NT2/D1 (cell line): ENCODE measurements at regions not wholly inside any gene's neighbourhood (a gene's known extent, or its start where the extent isn't known, plus 50 kb on each side); places are given as distances from the start of the nearest gene placed in this dataset.

ENCODE experiments used
- DNase-seq: peaks from one replicate; pipeline ENCODE4 v3.0.0-alpha.2; 2011; ENCODE audit warnings: low read depth, low spot score
- H3K27me3 ChIP-seq: 2 replicates; pipeline ENCODE4 v1.6.0; 2011; ENCODE audit warnings: mild to moderate bottlenecking; ENCODE audit not compliant: insufficient read length, insufficient read depth
- H3K36me3 ChIP-seq: 2 replicates; pipeline ENCODE4 v1.6.1; 2011; ENCODE audit warnings: mild to moderate bottlenecking, low read length, mixed read lengths; ENCODE audit not compliant: insufficient read depth, insufficient read length
- H3K4me1 ChIP-seq: 2 replicates; pipeline ENCODE4 v1.5.1; 2011; ENCODE audit not compliant: insufficient read depth, insufficient read length
- H3K4me3 ChIP-seq: 2 replicates; pipeline ENCODE4 v1.5.1; 2011; ENCODE audit warnings: low read depth; ENCODE audit not compliant: insufficient read length
- H3K9ac ChIP-seq: 2 replicates; pipeline ENCODE4 v1.6.0; 2011; ENCODE audit warnings: low read depth; ENCODE audit not compliant: insufficient read length
- H3K9me3 ChIP-seq: 2 replicates; pipeline ENCODE4 v1.5.1; 2011; ENCODE audit warnings: mild to moderate bottlenecking, low read length; ENCODE audit not compliant: insufficient read depth
- SUZ12 ChIP-seq: IDR thresholded peaks from 2 replicates; pipeline ENCODE4 v1.6.1; 2011; ENCODE audit not compliant: insufficient read length, insufficient read depth; ENCODE audit errors: extremely low read depth
- YY1 ChIP-seq: IDR thresholded peaks from 2 replicates; pipeline ENCODE4 v1.6.1; 2011; ENCODE audit not compliant: insufficient read length, insufficient read depth
- ZNF274 ChIP-seq: IDR thresholded peaks from 2 replicates; pipeline ENCODE4 v1.6.1; 2011; ENCODE audit warnings: mild to moderate bottlenecking, low read depth, low read length

- no peaks in the 10 kb centered on the region for H3K36me3 ChIP-seq
- no peaks in the 10 kb centered on the region for H3K4me1 ChIP-seq
- DNase-seq = no peak
- H3K27me3 ChIP-seq = no peaks in the 10 kb centered on the region
- H3K9ac ChIP-seq = no peak overlapping the region
- H3K4me3 ChIP-seq = no peak overlapping the region
- H3K9me3 ChIP-seq = peaks cover 21% of the 10 kb centered on the region
- TF ChIP-seq YY1 (no peak), ZNF274 (no peak), SUZ12 (no peak)
Measured at GRCh38 chr10:31623947-31624346, 304.7 kb downstream of the ARHGAP12 start.

DNA sequence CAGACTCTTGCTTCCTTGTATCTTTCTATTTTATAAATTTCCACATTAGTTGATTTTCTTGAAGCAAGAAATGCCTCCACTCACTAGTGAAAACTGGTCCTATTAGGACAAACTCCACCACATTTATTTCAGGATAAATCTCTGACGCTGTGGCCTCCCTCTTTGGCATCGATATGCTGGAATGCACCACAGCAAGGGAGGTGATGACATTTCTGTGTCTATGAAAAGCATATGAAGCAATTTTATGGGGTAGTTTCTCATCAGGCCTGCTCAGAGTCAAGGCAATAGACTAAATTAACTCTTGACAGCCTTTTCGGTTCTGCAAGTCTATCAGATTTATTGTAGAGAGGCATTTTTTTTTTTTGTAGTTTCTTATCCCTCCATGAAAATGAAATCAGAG is 304.4 kb downstream of the ZEB1 start:
- Histone ChIP-seq H3K4me1 (no peaks in the 10 kb centered on the region), H3K27me3 (no peaks in the 10 kb centered on the region), H3K9ac (no peak overlapping the region), H3K36me3 (no peaks in the 10 kb centered on the region), H3K9me3 (peaks cover 21% of the 10 kb centered on the region), H3K4me3 (no peak overlapping the region)
- TF ChIP-seq SUZ12 = no peak
- no peak for DNase-seq

DNA sequence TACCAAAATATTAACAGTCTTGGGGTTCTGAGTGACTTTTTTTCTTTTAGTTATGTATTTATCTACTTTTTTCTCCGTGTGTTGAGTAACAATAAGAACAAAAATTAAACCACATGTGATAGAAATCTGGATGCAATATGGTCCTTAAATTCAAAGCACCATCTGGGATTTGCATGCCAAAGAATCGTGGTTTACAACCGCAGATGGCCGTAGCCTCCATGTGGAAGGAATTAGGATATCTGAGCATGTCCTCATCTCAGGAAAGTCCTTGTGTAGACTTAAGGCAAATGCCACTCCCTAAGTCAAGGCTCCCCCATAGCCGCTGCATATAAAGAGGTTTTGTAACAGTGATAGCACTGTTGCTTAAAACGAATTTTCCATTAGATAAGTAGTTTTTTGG is 304.0 kb downstream of the ZEB1 start:
- H3K4me3 ChIP-seq = no peak overlapping the region
- no peaks in the 10 kb centered on the region for H3K4me1 ChIP-seq
- H3K27me3 ChIP-seq = no peaks in the 10 kb centered on the region
- H3K9me3 ChIP-seq = peaks cover 21% of the 10 kb centered on the region
- no peak for TF ChIP-seq SUZ12
- no peak for TF ChIP-seq YY1
- TF ChIP-seq ZNF274 = no peak
- no peaks in the 10 kb centered on the region for H3K36me3 ChIP-seq
- no peak overlapping the region for H3K9ac ChIP-seq
- DNase-seq = no peak

DNA sequence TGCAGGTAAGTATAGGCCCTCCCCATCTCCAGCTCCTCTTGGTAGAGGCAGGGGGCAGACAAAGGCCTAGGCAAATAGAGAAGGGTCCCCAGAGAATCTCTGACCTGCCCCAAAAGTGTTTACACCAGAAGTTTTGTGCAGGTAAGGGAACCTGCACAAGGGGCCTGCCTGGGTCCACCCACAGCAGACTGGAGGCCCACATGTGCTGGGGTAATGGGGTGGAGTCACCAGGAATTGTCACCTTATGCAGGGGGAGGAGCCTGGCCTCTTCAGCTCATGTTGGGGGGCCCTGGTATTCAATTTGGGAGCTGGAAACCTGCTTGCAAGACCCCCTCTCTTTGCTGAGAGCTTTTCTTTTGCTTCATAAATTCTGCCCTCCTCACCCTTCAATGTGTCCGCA is 302.7 kb downstream of the ZEB1 start:
- Histone ChIP-seq H3K27me3 (no peaks in the 10 kb centered on the region), H3K9me3 (peaks cover 20% of the 10 kb centered on the region), H3K4me3 (no peak overlapping the region), H3K4me1 (no peaks in the 10 kb centered on the region), H3K36me3 (no peaks in the 10 kb centered on the region), H3K9ac (no peak overlapping the region)
- DNase-seq = no peak
- TF ChIP-seq SUZ12 (no peak), YY1 (no peak), ZNF274 (no peak)

GRCh38 chr10:31620226-31621151 is 301.5 kb downstream of the ZEB1 start:
- H3K27me3 ChIP-seq = no peaks in the 10 kb centered on the region
- H3K36me3 ChIP-seq = no peaks in the 10 kb centered on the region
- peaks cover 11% of the 10 kb centered on the region; the same call in 1 of the 2 replicates for H3K9me3 ChIP-seq
- TF ChIP-seq ZNF274 = no peak
- TF ChIP-seq YY1 = no peak
- no peak for TF ChIP-seq SUZ12
- no peak for DNase-seq
- H3K9ac ChIP-seq = no peak overlapping the region
- H3K4me3 ChIP-seq = no peak overlapping the region
- no peaks in the 10 kb centered on the region for H3K4me1 ChIP-seq

DNA sequence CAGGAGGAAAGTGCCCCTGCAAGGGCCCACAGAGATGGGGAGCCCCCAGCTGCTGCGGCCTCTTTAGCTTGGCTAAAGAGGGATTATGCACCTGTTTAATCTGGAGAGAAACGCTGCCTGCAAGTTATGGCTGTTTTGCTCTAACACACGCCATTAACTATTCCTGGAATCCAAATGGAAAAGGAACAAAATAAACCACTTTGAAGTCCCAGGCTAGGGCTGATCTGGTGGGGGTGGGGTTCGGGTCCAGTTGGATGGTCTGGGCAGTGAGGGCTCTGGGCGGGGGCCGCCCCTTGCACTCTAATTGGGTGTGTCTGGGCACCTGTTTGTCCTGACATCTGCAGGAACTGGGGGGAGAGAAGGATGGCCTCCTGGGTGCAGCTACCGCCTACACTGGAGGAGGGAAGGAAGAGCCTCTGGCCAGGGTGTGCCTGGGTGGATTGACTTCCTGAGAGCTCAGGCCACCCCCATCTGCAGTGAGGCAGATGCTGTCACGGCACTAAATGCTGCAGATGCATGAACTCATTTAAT is 300.6 kb downstream of the ZEB1 start:
- Histone ChIP-seq H3K9me3 (peaks cover 9% of the 10 kb centered on the region; the same call in 1 of the 2 replicates), H3K36me3 (no peaks in the 10 kb centered on the region), H3K9ac (no peak overlapping the region), H3K4me1 (no peaks in the 10 kb centered on the region), H3K4me3 (no peak overlapping the region), H3K27me3 (no peaks in the 10 kb centered on the region)
- TF ChIP-seq ZNF274 (no peak), SUZ12 (no peak), YY1 (no peak)
- DNase-seq = no peak

GRCh38 chr10:31618541-31619291 is 299.7 kb downstream of the ZEB1 start:
- DNase-seq = no peak
- Histone ChIP-seq H3K9me3 (0 out of 2 replicates have a peak, but pooled peaks cover under 1% of the 10 kb centered on the region), H3K4me3 (no peak overlapping the region), H3K36me3 (no peaks in the 10 kb centered on the region), H3K9ac (no peak overlapping the region), H3K27me3 (no peaks in the 10 kb centered on the region), H3K4me1 (no peaks in the 10 kb centered on the region)
- TF ChIP-seq SUZ12 (no peak), YY1 (no peak), ZNF274 (no peak)
